ENCODE measurements at regions not wholly inside any gene's neighbourhood (a gene's known extent, or its start where the extent isn't known, plus 50 kb on each side); places are given as distances from the start of the nearest gene placed in this dataset.

DNA sequence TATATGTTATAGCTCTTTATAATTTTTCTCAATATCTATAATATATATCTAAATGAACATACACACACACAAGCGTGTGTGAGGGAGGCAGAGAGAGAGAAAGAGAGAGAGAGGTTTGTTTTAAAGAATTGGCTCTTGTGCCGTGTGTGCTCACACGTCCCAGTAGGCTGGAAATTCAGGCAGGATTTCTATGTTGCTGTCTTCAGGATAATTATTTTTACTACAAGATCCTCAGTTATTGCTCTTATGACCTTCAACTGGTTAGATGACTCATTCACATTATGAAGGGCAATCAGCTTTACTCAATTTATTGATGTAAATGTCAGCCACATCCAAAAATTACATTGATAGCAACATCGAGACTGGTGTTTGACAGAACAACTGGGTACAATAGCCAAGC lies 1520.7 kb upstream of the PCDH7 start:
- H3K9me3 ChIP-seq, result no peaks in the 10 kb centered on the region
- no peak for DNase-seq
- H3K36me3 ChIP-seq, result no peaks in the 10 kb centered on the region
- H3K4me1 ChIP-seq, result no peaks in the 10 kb centered on the region
- TF ChIP-seq POLR2A (IDR thresholded peaks at IDR 0.05), result no peak
- TF ChIP-seq, protein P1, sequence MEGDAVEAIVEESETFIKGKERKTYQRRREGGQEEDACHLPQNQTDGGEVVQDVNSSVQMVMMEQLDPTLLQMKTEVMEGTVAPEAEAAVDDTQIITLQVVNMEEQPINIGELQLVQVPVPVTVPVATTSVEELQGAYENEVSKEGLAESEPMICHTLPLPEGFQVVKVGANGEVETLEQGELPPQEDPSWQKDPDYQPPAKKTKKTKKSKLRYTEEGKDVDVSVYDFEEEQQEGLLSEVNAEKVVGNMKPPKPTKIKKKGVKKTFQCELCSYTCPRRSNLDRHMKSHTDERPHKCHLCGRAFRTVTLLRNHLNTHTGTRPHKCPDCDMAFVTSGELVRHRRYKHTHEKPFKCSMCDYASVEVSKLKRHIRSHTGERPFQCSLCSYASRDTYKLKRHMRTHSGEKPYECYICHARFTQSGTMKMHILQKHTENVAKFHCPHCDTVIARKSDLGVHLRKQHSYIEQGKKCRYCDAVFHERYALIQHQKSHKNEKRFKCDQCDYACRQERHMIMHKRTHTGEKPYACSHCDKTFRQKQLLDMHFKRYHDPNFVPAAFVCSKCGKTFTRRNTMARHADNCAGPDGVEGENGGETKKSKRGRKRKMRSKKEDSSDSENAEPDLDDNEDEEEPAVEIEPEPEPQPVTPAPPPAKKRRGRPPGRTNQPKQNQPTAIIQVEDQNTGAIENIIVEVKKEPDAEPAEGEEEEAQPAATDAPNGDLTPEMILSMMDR (IDR thresholded peaks at IDR 0.05), result no peak
- H3K27me3 ChIP-seq, result no peaks in the 10 kb centered on the region
- H3K4me3 ChIP-seq, result no peak overlapping the region
- no peak overlapping the region for H3K27ac ChIP-seq

DNA sequence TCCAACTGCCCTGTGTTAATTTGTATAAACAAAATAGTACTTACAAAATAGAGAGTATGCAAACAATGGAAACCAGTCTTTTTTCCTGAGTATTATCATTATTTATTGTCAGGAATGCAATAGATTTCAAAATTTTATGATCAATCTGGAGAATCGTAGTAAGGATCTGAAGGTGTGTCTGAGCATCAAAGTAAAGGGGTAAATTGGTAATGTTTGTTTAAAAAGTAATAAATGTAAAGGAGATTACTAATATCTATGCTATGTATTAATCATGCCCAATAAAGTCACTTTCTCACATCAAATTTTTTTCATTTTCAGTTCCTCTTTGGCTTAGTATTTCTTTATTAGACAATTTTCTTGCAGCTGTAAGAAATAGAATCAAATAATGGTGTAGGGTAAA lies 1507.1 kb upstream of the PCDH7 start:
- H3K9me3 ChIP-seq, result no peaks in the 10 kb centered on the region
- H3K4me1 ChIP-seq, result no peaks in the 10 kb centered on the region
- TF ChIP-seq, protein P1 (IDR thresholded peaks at IDR 0.05), result no peak
- no peak for TF ChIP-seq POLR2A (IDR thresholded peaks at IDR 0.05)
- H3K4me3 ChIP-seq, result no peak overlapping the region
- no peak overlapping the region for H3K27ac ChIP-seq
- no peaks in the 10 kb centered on the region for H3K27me3 ChIP-seq
- no peak for DNase-seq
- no peaks in the 10 kb centered on the region for H3K36me3 ChIP-seq

DNA sequence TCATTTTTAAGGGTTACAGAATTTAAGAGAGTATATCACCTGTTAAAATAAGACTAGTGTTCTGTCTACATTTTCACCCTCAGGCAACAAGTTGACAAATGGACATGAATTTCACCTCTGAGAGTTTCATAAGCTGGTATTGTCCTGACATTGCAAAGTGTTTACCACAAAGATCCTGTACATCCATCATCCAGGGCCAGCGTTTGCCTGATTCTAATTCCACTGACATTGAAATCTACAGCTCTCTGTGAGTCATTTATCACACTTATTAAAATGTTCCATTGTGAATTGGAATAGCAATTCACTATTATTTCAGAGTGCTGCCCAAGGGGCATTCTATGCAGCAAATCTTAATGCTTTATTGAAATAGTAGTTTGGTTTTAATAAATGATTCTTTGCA lies 1499.4 kb upstream of the PCDH7 start:
- Histone ChIP-seq H3K27ac (no peak overlapping the region), H3K9me3 (no peaks in the 10 kb centered on the region), H3K27me3 (no peaks in the 10 kb centered on the region), H3K36me3 (no peaks in the 10 kb centered on the region), H3K4me1 (no peaks in the 10 kb centered on the region), H3K4me3 (no peak overlapping the region)
- no peak for TF ChIP-seq POLR2A (IDR thresholded peaks at IDR 0.05)
- TF ChIP-seq, protein P1 (IDR thresholded peaks at IDR 0.05), result no peak
- DNase-seq, result no peak

DNA sequence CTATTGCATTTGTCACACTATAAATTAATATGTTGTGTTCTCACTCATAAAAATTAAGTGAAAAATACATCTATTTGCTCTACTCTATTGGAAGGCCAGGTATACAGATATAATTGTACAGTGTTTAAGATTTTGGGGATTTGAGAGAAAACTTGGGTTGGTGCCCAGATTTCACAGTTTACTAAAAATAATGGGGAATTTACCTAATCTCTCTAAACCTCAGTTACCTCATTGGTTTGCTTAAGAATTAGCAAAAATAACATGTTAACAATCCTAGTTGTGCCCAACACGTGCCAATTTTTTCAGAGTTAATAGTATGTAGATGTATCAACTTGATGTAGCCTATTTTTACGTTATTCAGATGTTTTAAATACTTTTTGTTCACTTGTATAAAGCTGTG lies 1495.3 kb upstream of the PCDH7 start:
- Histone ChIP-seq H3K36me3 (no peaks in the 10 kb centered on the region), H3K4me3 (no peak overlapping the region), H3K27ac (no peak overlapping the region), H3K27me3 (no peaks in the 10 kb centered on the region), H3K4me1 (no peaks in the 10 kb centered on the region), H3K9me3 (peaks cover 0 to under 1% (median 0%) of the 10 kb centered on the region in 4 donors)
- DNase-seq, result no peak
- TF ChIP-seq, protein P1 (IDR thresholded peaks at IDR 0.05), result no peak
- TF ChIP-seq POLR2A (IDR thresholded peaks at IDR 0.05), result no peak

DNA sequence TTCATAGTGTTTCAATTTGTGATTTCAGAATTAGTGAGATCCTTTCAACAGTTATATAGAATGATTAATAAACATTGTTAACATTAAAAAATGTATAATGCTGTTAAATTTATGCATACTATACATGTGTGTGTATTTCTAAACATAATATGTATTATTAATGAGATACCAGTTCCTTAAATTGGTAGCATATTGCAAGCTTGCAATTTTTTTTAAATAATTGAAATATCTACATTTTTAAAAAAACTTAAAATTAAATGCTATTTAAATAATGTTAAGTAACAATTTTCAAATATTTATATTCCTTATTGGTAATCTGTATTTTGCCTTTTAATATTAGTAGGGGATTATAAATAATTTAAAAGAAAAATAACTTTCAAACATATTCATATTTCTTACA lies 1479.5 kb upstream of the PCDH7 start:
- no peaks in the 10 kb centered on the region for H3K36me3 ChIP-seq
- no peaks in the 10 kb centered on the region for H3K27me3 ChIP-seq
- H3K27ac ChIP-seq, result no peak overlapping the region
- no peaks in the 10 kb centered on the region for H3K9me3 ChIP-seq
- DNase-seq, result no peak
- TF ChIP-seq, protein P1 (IDR thresholded peaks at IDR 0.05), result no peak
- no peak for TF ChIP-seq POLR2A (IDR thresholded peaks at IDR 0.05)
- no peaks in the 10 kb centered on the region for H3K4me1 ChIP-seq
- H3K4me3 ChIP-seq, result no peak overlapping the region

DNA sequence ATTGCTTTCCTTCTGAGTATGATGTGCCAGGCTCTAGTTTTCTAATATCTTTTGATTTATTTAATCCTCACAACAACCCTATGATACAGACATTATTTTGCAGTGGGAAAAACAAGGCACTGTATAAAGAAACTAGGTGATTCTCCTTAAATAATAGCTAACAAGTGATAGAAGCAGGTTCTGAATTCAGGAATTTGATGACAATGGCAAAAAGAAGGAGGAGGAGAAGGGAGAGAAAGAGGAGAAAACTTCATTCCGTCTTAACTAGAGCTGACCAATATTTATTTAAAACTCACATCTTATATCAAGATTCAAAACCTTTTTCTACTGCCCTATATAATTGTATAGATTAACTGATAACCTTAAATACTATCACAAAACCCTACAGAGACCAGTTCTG lies 1477.1 kb upstream of the PCDH7 start:
- Histone ChIP-seq H3K4me1 (no peaks in the 10 kb centered on the region), H3K9me3 (no peaks in the 10 kb centered on the region), H3K36me3 (no peaks in the 10 kb centered on the region), H3K27ac (no peak overlapping the region), H3K27me3 (no peaks in the 10 kb centered on the region), H3K4me3 (no peak overlapping the region)
- DNase-seq, result no peak
- TF ChIP-seq, protein P1 (IDR thresholded peaks at IDR 0.05), result no peak
- TF ChIP-seq POLR2A (IDR thresholded peaks at IDR 0.05), result no peak
